GM23338 (cell line): ENCODE measurements at regions not wholly inside any gene's neighbourhood (a gene's known extent, or its start where the extent isn't known, plus 50 kb on each side); places are given as distances from the start of the nearest gene placed in this dataset.

Experiments
- ATAC-seq: fragments of 200-7000 bp; cut with Tn5 transposase; 3 replicates; pipeline ENCODE4 v1.9.1; 2020
- DNase-seq: peaks from one replicate; pipeline ENCODE4 v3.0.0-alpha.2; 2015; ENCODE audit warnings: low spot score
- H2AFZ ChIP-seq: fragments of 200-600 bp; sonication (generic); 2 replicates; pipeline ENCODE4 v1.8.0; 2016; ENCODE audit warnings: antibody characterized with exemption, mild to moderate bottlenecking, moderate library complexity
- H3F3A ChIP-seq: fragments of 200-600 bp; sonication (generic); replicated peaks from 2 replicates; pipeline ENCODE4 v1.8.0; 2017; ENCODE audit warnings: antibody characterized with exemption, mixed run types, low read depth
- H3K27ac ChIP-seq: fragments of 200-600 bp; sonication (generic); 2 replicates; pipeline ENCODE4 v1.6.1; 2016; ENCODE audit warnings: low read depth
- H3K27me3 ChIP-seq: fragments of 200-600 bp; sonication (generic); 2 replicates; pipeline ENCODE4 v1.8.0; 2016; ENCODE audit warnings: mild to moderate bottlenecking, mixed run types, moderate library complexity; ENCODE audit not compliant: insufficient read depth
- H3K36me3 ChIP-seq: fragments of 200-600 bp; sonication (generic); 2 replicates; pipeline ENCODE4 v1.8.0; 2016; ENCODE audit warnings: mild to moderate bottlenecking; ENCODE audit not compliant: insufficient read depth
- H3K4me1 ChIP-seq: fragments of 200-600 bp; sonication (generic); 2 replicates; pipeline ENCODE4 v1.8.0; 2016; ENCODE audit warnings: mild to moderate bottlenecking, moderate library complexity; ENCODE audit not compliant: insufficient read depth
- H3K4me2 ChIP-seq: fragments of 200-600 bp; sonication (generic); 2 replicates; pipeline ENCODE4 v1.7.1; 2017; ENCODE audit warnings: mixed run types
- H3K4me3 ChIP-seq: fragments of 200-600 bp; sonication (generic); 2 replicates; pipeline ENCODE4 v1.6.1; 2016; ENCODE audit warnings: mixed run types
- H3K79me2 ChIP-seq: fragments of 200-600 bp; sonication (generic); replicated peaks from 2 replicates; pipeline ENCODE4 v1.8.0; 2017; ENCODE audit warnings: mild to moderate bottlenecking; ENCODE audit not compliant: insufficient read depth
- H3K9me2 ChIP-seq: fragments of 200-600 bp; sonication (generic); 2 replicates; pipeline ENCODE4 v1.8.0; 2017; ENCODE audit not compliant: insufficient read depth
- H4K20me1 ChIP-seq: fragments of 200-600 bp; sonication (generic); replicated peaks from 2 replicates; pipeline ENCODE4 v1.8.0; 2017; ENCODE audit warnings: mild to moderate bottlenecking; ENCODE audit not compliant: insufficient read depth
- H3K27ac Mint-ChIP-seq: 2 replicates; pipeline ENCODE4 v1.8.0; 2020; ENCODE audit warnings: inconsistent platforms, mild to moderate bottlenecking, moderate library complexity, mixed read lengths
- H3K27me3 Mint-ChIP-seq: 3 replicates; pipeline ENCODE4 v1.8.0; 2022; ENCODE audit warnings: low read depth, mild to moderate bottlenecking, moderate library complexity, mixed read lengths, inconsistent platforms; ENCODE audit not compliant: insufficient read depth, poor library complexity
- H3K36me3 Mint-ChIP-seq: 3 replicates; pipeline ENCODE4 v1.8.0; 2021; ENCODE audit warnings: low read depth, mild to moderate bottlenecking, inconsistent platforms, moderate library complexity, mixed read lengths
- H3K4me1 Mint-ChIP-seq: 3 replicates; pipeline ENCODE4 v1.8.0; 2020; ENCODE audit warnings: mild to moderate bottlenecking, inconsistent platforms, mixed read lengths
- H3K4me3 Mint-ChIP-seq: 3 replicates; pipeline ENCODE4 v1.8.0; 2021; ENCODE audit warnings: moderate library complexity, mild to moderate bottlenecking, inconsistent platforms, mixed read lengths
- H3K9me3 Mint-ChIP-seq: 3 replicates; pipeline ENCODE4 v1.8.0; 2020; ENCODE audit warnings: moderate library complexity, mild to moderate bottlenecking, inconsistent platforms, mixed read lengths
- EZH2 ChIP-seq: fragments of 200-600 bp; sonication (generic); IDR thresholded peaks from one replicate; pipeline ENCODE4 v1.8.0; 2017; ENCODE audit warnings: antibody characterized with exemption, mild to moderate bottlenecking, low read depth; ENCODE audit not compliant: unreplicated experiment
- JUNB ChIP-seq: IDR thresholded peaks from one replicate; pipeline ENCODE4 v1.6.1; 2016; ENCODE audit warnings: antibody characterized with exemption; ENCODE audit not compliant: unreplicated experiment
- ZNF114 ChIP-seq: fragments of 250-450 bp; sonication (Bioruptor Pico); IDR thresholded peaks from 2 replicates; pipeline ENCODE4 v1.5.0; 2020; ENCODE audit warnings: mild to moderate bottlenecking, moderate library complexity
- ZNF462 ChIP-seq: fragments of 250-450 bp; sonication (Bioruptor Pico); IDR thresholded peaks from 2 replicates; pipeline ENCODE4 v1.5.0; 2020; ENCODE audit warnings: mild to moderate bottlenecking, moderate library complexity
- TF ChIP-seq, protein P1 (sequence below): IDR thresholded peaks from one replicate; pipeline ENCODE4 v1.6.1; 2018; ENCODE audit warnings: antibody characterized with exemption; ENCODE audit not compliant: unreplicated experiment

GRCh38 chr5:5741418-5741817 lies 318.9 kb downstream of the ICE1 start (continued):
- TF ChIP-seq ZNF462 (CRISPR knock-in tag): no peak
- no peak for TF ChIP-seq ZNF114 (CRISPR knock-in tag)

GRCh38 chr5:5739490-5739945 lies 317.0 kb downstream of the ICE1 start:
- Histone ChIP-seq H4K20me1 (no peaks in the 10 kb centered on the region), H3K4me2 (no peak overlapping the region), H3K4me1 (no peaks in the 10 kb centered on the region), H3K4me3 (no peak overlapping the region), H3F3A (no peaks in the 10 kb centered on the region), H3K27ac (no peak overlapping the region), H3K9me2 (peaks cover 14% of the 10 kb centered on the region), H3K27me3 (no peaks in the 10 kb centered on the region), H2AFZ (no peak overlapping the region), H3K79me2 (no peaks in the 10 kb centered on the region), H3K36me3 (no peaks in the 10 kb centered on the region)
- peaks cover 2% of the 10 kb centered on the region; the same call in 1 of the 3 replicates for H3K4me1 Mint-ChIP-seq
- H3K27me3 Mint-ChIP-seq: no peaks in the 10 kb centered on the region
- H3K9me3 Mint-ChIP-seq: peaks cover 18% of the 10 kb centered on the region
- H3K27ac Mint-ChIP-seq: no peak overlapping the region
- ATAC-seq: no peak
- TF ChIP-seq, protein P1, sequence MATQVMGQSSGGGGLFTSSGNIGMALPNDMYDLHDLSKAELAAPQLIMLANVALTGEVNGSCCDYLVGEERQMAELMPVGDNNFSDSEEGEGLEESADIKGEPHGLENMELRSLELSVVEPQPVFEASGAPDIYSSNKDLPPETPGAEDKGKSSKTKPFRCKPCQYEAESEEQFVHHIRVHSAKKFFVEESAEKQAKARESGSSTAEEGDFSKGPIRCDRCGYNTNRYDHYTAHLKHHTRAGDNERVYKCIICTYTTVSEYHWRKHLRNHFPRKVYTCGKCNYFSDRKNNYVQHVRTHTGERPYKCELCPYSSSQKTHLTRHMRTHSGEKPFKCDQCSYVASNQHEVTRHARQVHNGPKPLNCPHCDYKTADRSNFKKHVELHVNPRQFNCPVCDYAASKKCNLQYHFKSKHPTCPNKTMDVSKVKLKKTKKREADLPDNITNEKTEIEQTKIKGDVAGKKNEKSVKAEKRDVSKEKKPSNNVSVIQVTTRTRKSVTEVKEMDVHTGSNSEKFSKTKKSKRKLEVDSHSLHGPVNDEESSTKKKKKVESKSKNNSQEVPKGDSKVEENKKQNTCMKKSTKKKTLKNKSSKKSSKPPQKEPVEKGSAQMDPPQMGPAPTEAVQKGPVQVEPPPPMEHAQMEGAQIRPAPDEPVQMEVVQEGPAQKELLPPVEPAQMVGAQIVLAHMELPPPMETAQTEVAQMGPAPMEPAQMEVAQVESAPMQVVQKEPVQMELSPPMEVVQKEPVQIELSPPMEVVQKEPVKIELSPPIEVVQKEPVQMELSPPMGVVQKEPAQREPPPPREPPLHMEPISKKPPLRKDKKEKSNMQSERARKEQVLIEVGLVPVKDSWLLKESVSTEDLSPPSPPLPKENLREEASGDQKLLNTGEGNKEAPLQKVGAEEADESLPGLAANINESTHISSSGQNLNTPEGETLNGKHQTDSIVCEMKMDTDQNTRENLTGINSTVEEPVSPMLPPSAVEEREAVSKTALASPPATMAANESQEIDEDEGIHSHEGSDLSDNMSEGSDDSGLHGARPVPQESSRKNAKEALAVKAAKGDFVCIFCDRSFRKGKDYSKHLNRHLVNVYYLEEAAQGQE: no peak
- TF ChIP-seq JUNB (no peak), EZH2 (no peak)
- no peak for DNase-seq
- no peak overlapping the region for H3K4me3 Mint-ChIP-seq
- peaks cover 3% of the 10 kb centered on the region; the same call in 2 of the 3 replicates for H3K36me3 Mint-ChIP-seq
